BLaER1 (cell line): ENCODE measurements at regions not wholly inside any gene's neighbourhood (a gene's known extent, or its start where the extent isn't known, plus 50 kb on each side); places are given as distances from the start of the nearest gene placed in this dataset.

Experiments
- H3K27ac ChIP-seq: shearing (Covaris generic); formaldehyde crosslinking; 2 replicates; pipeline ENCODE4 v1.8.1; 2022
- H3K27me3 ChIP-seq: shearing (Covaris generic); formaldehyde crosslinking; 2 replicates; pipeline ENCODE4 v1.8.1; 2022
- H3K36me3 ChIP-seq: shearing (Covaris generic); formaldehyde crosslinking; 2 replicates; pipeline ENCODE4 v1.8.1; 2022
- H3K4me1 ChIP-seq: shearing (Covaris generic); formaldehyde crosslinking; 2 replicates; pipeline ENCODE4 v1.8.1; 2022
- H3K4me2 ChIP-seq: shearing (Covaris generic); formaldehyde crosslinking; 2 replicates; pipeline ENCODE4 v1.8.1; 2022
- H3K4me3 ChIP-seq: shearing (Covaris generic); formaldehyde crosslinking; 2 replicates; pipeline ENCODE4 v1.8.1; 2022
- H3K9ac ChIP-seq: shearing (Covaris generic); formaldehyde crosslinking; 2 replicates; pipeline ENCODE4 v1.8.1; 2022
- H3K9me3 ChIP-seq: shearing (Covaris generic); formaldehyde crosslinking; 2 replicates; pipeline ENCODE4 v1.8.1; 2022
- H4K20me1 ChIP-seq: shearing (Covaris generic); formaldehyde crosslinking; 2 replicates; pipeline ENCODE4 v1.8.1; 2022
- Cebpa-rat ChIP-seq: shearing (Covaris generic); IDR thresholded peaks from 2 replicates; pipeline ENCODE4 v1.8.1; 2022

DNA sequence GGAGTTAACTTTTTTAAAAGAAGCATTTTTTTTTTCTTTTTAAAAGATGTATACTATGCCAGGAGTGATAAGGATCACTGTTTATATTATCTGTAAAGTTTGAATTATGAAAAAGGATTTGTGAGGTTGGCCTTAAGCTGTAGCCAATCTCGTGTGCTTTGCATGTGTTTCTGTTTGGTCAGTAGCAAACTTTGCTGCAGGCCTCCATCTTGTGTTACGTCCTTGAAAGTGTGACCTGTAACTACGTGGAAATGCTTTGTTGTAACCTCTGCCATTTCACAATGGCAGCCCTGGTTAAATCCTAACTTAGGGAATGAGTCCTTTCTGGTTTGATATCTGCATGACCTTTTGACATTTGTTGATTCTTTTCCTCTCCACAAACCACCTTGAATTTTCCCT is 1345.6 kb downstream of the NSUN3 start:
- Histone ChIP-seq H3K27ac (no peak overlapping the region), H3K9me3 (no peaks in the 10 kb centered on the region), H3K4me1 (no peaks in the 10 kb centered on the region), H3K9ac (no peak overlapping the region), H3K4me2 (no peak overlapping the region), H3K4me3 (no peak overlapping the region), H4K20me1 (no peaks in the 10 kb centered on the region), H3K27me3 (no peaks in the 10 kb centered on the region), H3K36me3 (no peaks in the 10 kb centered on the region)
- no peak for TF ChIP-seq Cebpa-rat

DNA sequence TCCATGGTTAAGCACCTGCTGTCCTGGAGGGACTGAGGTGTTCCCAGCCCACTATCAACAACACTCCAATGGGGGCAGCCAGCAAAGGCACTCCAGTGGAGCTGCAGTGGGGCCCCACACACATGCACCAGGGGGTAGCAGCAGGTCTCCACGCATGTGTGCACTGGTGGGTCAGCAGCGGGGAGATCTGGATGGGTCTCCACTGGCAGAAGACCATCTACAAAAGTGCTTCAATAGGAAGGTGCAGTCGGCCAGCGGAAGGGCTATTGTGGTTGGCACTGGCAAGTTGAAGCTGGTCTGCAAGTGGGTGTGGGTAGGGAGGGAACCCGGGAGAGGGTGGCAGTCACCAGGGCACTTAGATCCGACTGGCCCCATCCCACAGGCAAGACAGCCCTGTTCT is 1355.4 kb downstream of the NSUN3 start:
- TF ChIP-seq Cebpa-rat = no peak

DNA sequence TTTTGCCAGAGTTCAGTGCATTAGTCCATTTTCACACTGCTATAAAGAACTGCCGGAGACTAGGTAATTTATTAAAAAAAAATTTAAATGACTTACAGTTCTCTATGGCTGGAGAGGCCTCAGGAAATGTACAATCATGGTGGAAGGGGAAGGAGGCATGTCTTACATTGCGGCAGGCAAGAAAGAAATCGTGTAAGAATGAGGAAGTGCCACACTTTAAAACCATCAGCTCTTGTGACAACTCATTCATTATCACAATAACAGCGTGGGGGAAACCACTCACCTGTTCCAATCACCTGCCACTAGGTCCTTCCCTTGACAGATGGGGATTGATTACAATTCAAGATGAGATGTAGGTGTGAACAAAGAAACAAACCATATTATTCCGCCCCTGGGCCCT is 1361.4 kb downstream of the NSUN3 start:
- Histone ChIP-seq H3K9me3 (no peaks in the 10 kb centered on the region), H3K4me2 (no peak overlapping the region), H3K27me3 (no peaks in the 10 kb centered on the region), H3K4me1 (no peaks in the 10 kb centered on the region), H4K20me1 (no peaks in the 10 kb centered on the region), H3K36me3 (no peaks in the 10 kb centered on the region), H3K9ac (no peak overlapping the region), H3K27ac (no peak overlapping the region), H3K4me3 (no peak overlapping the region)
- TF ChIP-seq Cebpa-rat = no peak

More for the DNA sequence above, 1355.4 kb downstream of the NSUN3 start:
- Histone ChIP-seq H3K9ac (no peak overlapping the region), H3K4me1 (no peaks in the 10 kb centered on the region), H3K27me3 (no peaks in the 10 kb centered on the region), H3K27ac (no peak overlapping the region), H3K4me2 (no peak overlapping the region), H3K36me3 (no peaks in the 10 kb centered on the region), H3K9me3 (no peaks in the 10 kb centered on the region), H4K20me1 (no peaks in the 10 kb centered on the region), H3K4me3 (no peak overlapping the region)

DNA sequence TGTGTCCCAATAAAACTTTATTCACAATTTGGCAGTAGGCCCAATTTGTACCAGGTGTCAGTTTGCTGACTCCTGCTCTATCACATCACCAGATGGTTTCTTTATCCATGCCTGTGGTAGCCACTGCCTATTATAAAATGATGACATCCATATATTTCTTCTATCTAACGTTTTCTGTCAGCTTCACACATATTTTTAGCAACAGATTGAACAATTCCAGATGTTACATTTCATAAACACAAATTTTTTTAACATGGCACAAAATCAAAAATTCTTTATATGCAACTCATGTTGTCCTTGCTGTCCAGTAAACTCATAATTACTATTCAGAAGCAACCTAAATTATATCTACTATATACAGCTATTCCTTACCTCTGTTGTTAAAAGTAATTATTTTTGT is 1371.6 kb downstream of the NSUN3 start:
- Histone ChIP-seq H3K9ac (no peak overlapping the region), H3K4me1 (no peaks in the 10 kb centered on the region), H3K27me3 (no peaks in the 10 kb centered on the region), H3K9me3 (no peaks in the 10 kb centered on the region), H3K36me3 (no peaks in the 10 kb centered on the region), H3K4me3 (no peak overlapping the region), H4K20me1 (no peaks in the 10 kb centered on the region), H3K27ac (no peak overlapping the region), H3K4me2 (no peak overlapping the region)
- TF ChIP-seq Cebpa-rat = no peak

DNA sequence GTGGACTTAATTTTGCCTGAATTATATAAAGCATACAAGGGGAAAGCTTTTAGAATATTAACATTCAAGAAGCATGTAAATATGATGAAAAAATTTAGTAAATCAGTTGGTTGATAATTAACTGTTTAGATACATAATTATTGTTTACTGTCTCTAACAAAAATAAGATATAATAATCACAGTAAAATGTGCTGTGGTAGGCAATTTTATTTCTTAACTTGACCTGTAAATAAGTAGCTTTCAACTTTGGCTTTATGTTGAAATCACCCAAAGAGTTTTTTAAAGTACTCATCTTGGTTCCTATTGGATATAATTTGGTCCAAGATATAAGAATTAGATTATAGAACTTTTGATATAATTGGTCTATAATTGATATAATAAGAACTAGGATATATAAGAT is 1374.5 kb downstream of the NSUN3 start:
- H3K4me2 ChIP-seq = no peak overlapping the region

DNA sequence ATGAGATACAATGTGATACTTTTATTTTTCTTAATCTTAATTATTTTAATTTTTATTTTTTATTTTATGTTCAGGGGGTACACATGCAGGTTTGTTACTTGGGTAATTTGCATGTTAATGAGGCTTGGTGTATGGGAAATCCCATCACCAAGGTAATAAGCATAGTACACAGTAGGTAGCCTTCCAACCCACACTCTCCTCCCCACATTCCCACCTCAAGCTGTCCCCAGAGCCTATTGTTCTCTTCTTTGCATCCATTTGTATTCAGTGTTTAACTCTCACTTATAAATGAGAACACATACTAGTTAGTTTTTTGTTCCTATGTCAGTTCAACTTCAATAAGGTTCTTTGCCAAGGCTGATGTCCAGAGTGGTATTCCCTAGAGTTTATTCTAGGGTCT is 1375.4 kb downstream of the NSUN3 start:
- no peak overlapping the region for H3K9ac ChIP-seq
- no peaks in the 10 kb centered on the region for H3K27me3 ChIP-seq
- H3K27ac ChIP-seq = no peak overlapping the region
- no peak overlapping the region for H3K4me2 ChIP-seq
- H4K20me1 ChIP-seq = no peaks in the 10 kb centered on the region
- H3K36me3 ChIP-seq = no peaks in the 10 kb centered on the region
- no peak for TF ChIP-seq Cebpa-rat
- no peaks in the 10 kb centered on the region for H3K4me1 ChIP-seq
- no peak overlapping the region for H3K4me3 ChIP-seq
- H3K9me3 ChIP-seq = no peaks in the 10 kb centered on the region

More for the DNA sequence above, 1374.5 kb downstream of the NSUN3 start:
- no peak overlapping the region for H3K27ac ChIP-seq
- no peak overlapping the region for H3K9ac ChIP-seq
- TF ChIP-seq Cebpa-rat = no peak
- no peaks in the 10 kb centered on the region for H3K9me3 ChIP-seq
- no peaks in the 10 kb centered on the region for H3K4me1 ChIP-seq
- no peaks in the 10 kb centered on the region for H4K20me1 ChIP-seq
- no peaks in the 10 kb centered on the region for H3K36me3 ChIP-seq
- no peak overlapping the region for H3K4me3 ChIP-seq
- H3K27me3 ChIP-seq = no peaks in the 10 kb centered on the region

DNA sequence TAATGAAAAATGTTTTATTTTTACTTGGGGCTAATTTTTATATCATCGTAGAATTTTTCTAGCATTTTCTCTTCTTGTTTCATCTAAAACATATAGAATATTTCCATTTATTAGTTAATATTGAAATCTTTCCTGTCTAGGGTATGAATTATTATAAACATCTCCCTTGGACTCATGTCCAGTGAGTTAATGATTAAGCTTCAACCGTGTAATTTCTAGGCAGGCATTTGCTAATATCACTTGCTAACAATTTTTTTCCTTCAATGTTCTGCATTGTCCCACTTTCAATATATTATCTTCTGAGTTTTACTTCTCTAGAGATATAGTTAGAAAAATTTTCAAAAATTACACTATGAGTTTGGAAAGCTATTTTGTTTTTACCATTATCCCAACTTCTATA is 1371.6 kb upstream of the EPHA6 start:
- Histone ChIP-seq H3K9me3 (no peaks in the 10 kb centered on the region), H3K4me2 (no peak overlapping the region), H3K27ac (no peak overlapping the region), H3K4me3 (no peak overlapping the region), H3K36me3 (no peaks in the 10 kb centered on the region), H3K27me3 (no peaks in the 10 kb centered on the region), H4K20me1 (no peaks in the 10 kb centered on the region), H3K4me1 (no peaks in the 10 kb centered on the region), H3K9ac (no peak overlapping the region)
- no peak for TF ChIP-seq Cebpa-rat

DNA sequence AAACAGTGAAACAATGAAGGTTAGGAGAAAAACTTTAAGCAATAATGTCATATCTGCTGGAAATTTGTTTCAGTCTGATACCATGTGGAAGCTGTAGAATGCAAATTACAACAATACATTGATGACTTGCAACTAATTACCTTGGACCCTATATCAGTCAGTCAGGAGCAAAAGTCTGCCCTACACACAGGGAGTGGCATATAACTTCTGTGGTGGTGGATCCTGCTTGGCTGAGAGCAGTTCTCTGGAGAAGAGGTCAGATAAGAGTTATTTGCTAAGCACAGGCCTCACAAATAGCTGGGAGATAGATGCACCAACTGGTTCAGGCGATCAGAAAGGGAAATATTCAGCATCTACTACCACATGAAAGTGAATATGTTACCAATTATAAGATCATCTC is 1364.6 kb upstream of the EPHA6 start:
- H4K20me1 ChIP-seq = no peaks in the 10 kb centered on the region
- no peak overlapping the region for H3K9ac ChIP-seq
- no peaks in the 10 kb centered on the region for H3K36me3 ChIP-seq
- no peak for TF ChIP-seq Cebpa-rat
- H3K27me3 ChIP-seq = no peaks in the 10 kb centered on the region
- no peak overlapping the region for H3K4me3 ChIP-seq
- H3K4me1 ChIP-seq = no peaks in the 10 kb centered on the region
- H3K4me2 ChIP-seq = no peak overlapping the region
- H3K9me3 ChIP-seq = no peaks in the 10 kb centered on the region
- H3K27ac ChIP-seq = no peak overlapping the region

DNA sequence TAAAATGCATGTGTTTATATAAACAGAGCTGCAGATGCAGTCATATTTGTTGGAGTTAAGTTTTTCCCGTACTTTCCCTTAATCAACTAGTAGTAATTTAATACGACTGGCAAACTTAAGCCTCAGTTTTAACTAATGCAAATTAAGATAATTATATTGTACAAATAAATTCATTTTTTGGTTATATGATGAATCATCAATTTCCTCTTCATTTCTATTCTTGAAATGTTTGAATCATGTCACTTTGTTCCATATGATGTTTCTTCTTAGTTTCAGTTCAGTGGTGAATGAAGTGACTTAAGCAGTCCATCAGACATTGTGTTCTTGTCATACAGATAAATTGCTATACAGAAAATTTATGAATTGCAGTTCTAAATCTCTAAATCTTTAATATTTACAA is 1361.2 kb upstream of the EPHA6 start:
- no peaks in the 10 kb centered on the region for H3K4me1 ChIP-seq
- no peak overlapping the region for H3K27ac ChIP-seq
- no peak overlapping the region for H3K9ac ChIP-seq
- H3K4me2 ChIP-seq = no peak overlapping the region
- TF ChIP-seq Cebpa-rat = no peak
- H3K9me3 ChIP-seq = no peaks in the 10 kb centered on the region
- no peaks in the 10 kb centered on the region for H4K20me1 ChIP-seq
- H3K4me3 ChIP-seq = no peak overlapping the region
- no peaks in the 10 kb centered on the region for H3K27me3 ChIP-seq
- H3K36me3 ChIP-seq = no peaks in the 10 kb centered on the region

DNA sequence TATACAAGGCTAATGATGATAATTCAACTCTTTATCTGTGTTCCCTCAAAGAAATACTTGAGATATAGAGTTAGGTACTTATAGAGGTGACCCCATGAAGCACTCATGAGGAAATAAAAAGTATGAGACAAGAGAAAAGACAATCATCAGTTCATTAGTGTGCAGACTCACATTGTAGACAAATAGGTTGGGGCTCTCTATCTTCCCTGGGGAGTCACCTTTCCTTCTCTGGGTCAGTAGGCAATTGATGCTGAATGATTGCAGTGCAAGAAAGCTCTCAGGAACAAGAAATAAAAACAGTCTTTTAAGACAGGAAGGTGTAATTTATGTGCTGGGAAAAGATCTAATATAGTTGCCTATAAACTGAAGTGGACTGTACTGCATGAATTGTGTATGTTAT is 1357.6 kb upstream of the EPHA6 start:
- H3K9ac ChIP-seq = no peak overlapping the region
- H3K4me3 ChIP-seq = no peak overlapping the region
- H3K27ac ChIP-seq = no peak overlapping the region
- no peak overlapping the region for H3K4me2 ChIP-seq
- H3K9me3 ChIP-seq = no peaks in the 10 kb centered on the region
- no peaks in the 10 kb centered on the region for H3K4me1 ChIP-seq
- no peaks in the 10 kb centered on the region for H4K20me1 ChIP-seq
- H3K27me3 ChIP-seq = no peaks in the 10 kb centered on the region
- TF ChIP-seq Cebpa-rat = no peak
- no peaks in the 10 kb centered on the region for H3K36me3 ChIP-seq

DNA sequence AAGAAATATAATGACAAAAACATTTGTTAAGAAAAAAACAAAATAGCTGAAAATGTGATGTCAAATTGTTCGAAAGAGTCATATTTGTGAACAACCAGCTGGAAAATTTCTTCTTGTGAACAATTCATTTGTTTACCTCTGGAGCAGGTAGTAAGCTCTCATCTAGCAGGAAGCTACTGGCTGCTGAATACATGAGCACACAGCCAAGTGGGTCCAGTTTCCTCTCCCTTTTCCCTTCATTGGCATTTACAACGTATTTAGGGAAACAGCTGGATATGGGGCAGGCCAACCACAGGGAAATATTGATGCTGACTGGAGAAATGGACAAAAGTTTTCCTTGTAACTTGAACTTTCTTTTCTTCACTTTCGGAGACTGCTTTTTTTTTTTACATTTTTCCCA is 1354.7 kb upstream of the EPHA6 start:
- Histone ChIP-seq H3K36me3 (no peaks in the 10 kb centered on the region), H3K9ac (no peak overlapping the region), H4K20me1 (no peaks in the 10 kb centered on the region), H3K4me1 (no peaks in the 10 kb centered on the region), H3K27me3 (no peaks in the 10 kb centered on the region), H3K4me3 (no peak overlapping the region), H3K9me3 (no peaks in the 10 kb centered on the region), H3K27ac (no peak overlapping the region), H3K4me2 (no peak overlapping the region)
- no peak for TF ChIP-seq Cebpa-rat
